COLO668 (cell line): ENCODE measurements at regions not wholly inside any gene's neighbourhood (a gene's known extent, or its start where the extent isn't known, plus 50 kb on each side); places are given as distances from the start of the nearest gene placed in this dataset.

Source experiments
- DNase-seq: peaks from one replicate; lab custom pipeline; 2025; ENCODE audit not compliant: unreplicated experiment; lab: John Stamatoyannopoulos, UW

DNA sequence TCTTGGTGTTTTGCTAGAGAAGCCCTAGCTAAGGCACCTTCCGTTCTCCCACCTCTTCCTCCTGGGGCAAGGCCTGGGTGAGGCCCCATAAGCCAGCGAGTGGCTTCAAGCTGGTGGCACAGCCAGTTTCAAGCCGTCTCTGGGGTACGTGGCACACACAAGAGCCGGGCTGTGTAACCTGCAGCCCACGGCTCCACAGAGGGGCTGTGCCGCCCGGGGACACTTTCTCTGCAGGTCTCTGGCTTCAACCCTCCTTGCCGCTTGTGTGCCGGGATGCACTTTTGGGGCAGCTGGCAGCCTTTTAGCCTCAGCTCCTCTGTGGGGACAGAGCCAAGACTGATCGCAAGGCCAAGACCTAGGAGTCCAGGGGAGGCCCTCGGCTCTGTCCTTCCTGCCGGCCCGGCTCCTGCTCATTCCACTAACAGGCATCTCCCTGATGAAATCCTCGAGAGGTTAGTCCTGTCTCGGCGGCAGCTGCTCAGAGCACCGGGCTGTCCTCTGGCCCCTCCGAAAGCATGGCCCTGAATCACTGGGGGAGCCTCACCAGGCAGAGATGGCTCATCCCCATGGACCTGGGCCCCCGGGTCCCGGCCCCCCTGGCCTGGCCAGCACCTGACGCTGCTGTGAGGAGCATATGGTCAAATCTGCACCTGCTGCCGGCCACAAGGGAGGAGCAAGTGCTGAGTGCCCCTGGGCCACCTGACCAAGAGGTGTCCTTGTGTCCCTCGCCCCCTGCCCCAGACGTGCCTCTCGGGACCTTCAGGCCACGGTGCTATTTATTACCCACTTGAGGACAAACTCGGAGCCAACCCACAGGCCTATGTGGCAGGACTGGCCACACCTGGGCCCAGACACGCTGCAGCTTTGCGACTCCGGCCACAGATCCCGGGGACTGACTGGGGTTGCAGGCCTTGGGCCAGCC is 98.5 kb downstream of the METRNL start:
- no peak for DNase-seq

DNA sequence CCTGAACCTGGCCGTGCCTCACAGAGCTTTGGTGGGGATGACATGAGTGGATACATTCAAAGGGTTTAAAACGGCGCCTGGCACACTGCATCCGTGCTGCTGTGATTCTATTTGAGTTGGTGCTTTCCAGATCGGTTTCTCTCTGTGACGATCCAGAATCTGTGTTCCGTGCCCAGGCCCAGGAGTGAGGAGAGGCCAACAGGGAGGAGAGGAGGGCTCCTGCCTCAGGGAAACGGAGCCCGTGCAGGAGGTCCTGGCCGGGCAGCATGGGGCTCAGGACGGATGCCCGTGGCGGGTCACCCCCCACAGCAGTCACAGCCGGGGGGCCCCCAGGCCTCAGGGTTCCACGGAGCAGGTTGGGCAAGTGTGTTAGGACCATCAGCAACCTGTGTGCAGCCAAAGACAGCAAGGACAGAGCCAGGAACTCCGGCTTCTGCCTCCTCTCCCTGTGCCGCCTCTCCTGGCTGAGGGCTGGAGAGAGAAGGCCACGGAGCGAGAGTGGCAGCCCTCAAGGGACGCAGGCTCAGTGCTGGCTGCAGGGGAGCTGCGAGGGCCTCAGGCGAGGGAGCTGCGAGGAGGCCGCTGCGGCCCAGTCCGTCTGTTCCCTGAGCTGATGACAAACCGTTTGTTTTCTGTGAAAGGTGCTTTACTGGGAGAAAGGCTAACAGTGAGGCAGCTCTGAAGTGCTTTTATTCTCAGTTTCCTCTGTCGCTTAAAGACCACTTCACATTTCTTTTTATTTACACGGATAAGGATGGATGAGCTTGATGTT is 99.3 kb downstream of the METRNL start:
- DNase-seq, result peak; percentile 40

DNA sequence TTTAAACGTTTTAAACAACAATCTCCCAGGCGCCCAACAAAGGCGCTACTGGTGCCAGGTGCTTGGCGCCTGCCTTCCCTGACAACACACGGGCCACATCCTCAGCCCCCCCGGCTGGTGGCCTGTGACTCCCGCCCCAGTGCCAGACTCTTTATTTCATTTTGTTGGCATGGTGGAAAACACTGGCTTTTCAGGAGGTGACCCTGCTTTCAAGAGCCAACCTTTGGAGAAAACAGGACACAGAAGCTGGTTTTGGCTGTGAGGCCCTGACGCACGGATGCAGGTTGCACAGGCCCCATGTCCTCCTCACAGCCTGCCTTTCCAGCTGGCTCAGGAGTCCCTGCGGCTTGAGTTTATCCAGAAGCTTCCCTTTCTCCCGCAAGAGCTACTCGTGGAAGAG is 100.0 kb downstream of the METRNL start:
- DNase-seq, result peak; percentile 30

DNA sequence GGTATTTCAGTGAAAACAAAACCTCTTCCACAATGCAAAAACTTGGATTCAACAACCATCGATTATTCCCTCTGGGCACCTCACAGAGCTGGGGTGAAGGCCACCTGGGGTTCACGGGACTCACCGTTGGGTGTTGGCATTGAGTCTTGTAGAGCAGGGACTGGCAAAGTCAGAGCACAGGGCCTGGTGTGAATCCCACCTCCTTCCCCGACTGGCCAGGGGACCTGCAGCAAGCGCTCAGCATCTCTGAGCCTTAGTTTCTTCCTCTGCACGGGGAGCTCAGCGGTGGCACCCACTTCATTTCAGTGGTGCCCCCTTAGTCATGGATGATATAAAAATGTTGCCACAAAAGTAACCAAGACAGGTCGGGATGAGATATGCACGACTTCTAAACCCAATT is 100.4 kb downstream of the METRNL start:
- no peak for DNase-seq

DNA sequence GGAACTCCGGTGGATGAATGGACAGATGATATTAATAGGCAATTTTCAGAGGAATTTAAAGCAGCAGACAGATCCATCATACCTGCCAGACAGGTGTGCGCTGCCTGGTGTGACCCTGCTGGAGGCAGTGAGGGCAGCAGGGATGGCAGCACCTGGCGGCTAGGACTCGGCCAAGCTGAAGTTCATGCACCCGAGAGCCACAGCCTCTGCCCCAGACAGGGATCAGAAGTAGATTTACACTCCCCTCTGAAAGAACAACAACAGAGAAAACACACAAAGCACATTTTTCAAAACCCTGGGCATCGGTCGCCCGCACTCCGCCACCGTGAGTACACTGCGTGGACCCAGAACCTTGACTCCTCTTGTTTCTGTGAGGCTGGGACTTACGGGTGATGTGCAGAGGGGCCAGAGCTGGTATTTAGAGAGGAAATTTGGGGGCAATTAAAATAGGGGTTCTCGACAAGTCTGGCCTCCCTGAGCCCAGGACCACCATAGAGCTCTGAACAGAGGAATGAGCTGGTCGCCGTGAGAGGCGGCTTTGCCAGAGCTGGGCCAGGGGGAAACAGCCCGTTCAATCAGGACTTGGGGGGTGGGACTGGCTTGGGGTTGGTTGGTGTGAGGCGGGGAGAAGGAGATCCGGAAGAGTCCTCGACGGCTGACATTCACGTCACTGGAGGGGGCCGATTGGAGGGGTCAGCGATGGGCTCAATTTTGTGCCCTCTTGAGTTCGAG is 101.0 kb downstream of the METRNL start:
- no peak for DNase-seq

DNA sequence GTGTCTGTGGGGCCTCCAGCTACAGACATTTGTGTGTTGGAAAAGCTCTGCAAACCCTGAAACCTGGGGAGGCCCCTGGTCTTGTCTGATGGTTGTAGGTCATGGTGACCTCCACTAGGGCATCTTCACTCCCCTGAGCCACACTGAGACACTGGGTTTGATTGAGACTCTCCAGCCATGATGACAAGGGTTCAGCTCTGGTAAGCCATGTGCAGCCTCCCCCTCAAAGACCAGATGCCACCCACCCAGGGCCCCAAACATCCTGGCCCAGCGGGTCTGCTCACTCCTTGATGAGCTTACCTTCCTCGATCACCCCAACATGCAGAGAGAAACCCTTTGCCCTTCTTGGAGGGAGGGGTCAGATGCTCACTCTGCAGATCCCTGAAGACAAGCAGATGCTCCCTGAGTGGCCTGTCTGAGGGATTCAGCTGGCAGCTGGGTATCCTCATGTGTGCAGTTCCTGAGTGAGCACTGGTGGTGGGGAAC is 101.6 kb downstream of the METRNL start:
- no peak for DNase-seq

DNA sequence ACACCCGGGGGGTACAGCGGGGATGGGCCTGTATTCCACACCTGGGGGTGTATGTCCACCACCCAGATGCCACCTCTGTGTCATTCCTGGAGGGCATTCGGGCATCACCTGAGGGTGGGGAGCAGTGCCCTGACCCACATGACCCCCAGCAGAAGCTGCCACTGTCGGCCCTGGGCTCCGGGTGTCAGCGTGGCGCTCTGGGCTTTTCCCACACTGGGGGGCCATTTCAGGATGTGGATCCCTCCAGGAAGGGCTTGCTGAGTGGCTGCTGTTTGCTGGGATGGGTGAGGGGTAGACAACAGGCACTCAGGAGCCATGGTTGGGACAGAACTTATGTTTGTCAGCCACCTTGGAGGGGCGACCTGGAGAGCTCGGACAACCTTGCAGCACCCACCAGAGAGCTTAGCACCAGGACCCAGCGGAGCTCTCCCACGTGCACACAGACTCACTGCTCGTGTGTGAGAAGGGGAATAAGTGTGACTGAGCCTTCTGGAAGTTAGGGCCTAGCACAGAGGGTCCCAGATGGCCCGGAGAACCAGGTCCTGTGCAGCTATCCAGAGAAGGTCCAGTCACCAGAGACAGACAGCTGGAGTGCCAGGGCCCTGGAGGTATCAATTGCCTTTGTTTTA is 102.7 kb downstream of the METRNL start:
- DNase-seq, result no peak

DNA sequence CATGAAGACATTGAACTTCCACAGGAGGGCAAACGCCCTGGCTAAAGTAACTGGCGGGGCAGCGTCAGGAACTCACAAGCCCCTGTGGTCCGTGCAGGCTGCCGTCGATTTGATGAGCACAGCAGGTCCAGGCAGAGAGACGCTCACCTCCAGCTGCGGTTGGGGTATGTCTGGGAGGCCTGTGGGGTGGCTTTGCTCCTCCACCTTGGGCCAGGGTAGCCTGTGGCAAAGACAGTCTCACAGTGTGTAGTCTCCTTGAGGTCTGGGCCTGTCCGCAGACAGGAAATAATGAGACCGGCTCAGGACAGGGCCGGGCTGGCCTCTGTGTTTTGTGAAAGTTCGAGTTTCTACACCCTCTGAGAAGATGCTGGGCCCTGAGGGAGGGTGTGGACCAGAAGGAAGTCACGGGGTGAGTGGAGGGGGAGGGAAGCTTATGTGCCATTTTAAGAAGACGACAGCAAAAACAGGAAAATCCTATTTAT is 103.3 kb downstream of the METRNL start:
- DNase-seq, result no peak

DNA sequence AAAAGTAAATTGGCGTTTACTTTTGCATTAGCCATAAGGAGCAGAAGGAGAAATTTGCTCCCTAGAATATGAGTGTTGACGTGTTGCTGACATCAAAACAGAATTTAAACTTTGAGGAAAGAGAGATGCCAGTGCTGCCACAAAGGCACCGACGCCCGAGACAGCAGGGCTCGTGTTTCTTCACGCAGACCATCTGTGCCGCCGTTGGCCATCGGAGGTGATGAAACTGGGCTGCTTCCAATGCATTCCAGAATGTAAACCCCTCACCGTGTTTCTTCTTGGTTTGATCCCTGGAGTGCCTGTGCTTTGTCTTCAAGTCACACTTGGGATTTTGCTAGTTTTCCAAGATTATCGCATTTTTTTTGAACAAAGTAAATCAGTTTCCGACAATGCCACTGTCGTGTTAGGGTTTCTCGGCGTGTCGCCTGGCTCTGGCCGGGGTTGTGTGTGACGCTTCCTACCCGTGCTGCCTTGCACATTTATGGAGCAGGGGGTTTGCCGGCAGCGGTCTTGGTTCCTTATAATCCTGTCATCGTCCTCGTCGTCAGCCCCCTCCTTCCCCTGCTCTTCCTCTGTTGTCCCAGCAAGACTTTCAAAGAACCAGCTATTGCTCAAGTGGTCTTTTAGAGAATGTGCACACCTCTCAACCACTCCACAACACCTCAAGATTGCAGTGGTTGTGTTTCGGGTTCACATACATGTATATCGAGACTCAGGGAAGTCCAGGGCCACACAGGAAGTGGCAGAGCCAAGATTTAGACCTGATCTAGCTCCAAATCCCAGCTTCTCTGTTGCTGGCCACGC is 103.9 kb downstream of the METRNL start:
- DNase-seq, result no peak

DNA sequence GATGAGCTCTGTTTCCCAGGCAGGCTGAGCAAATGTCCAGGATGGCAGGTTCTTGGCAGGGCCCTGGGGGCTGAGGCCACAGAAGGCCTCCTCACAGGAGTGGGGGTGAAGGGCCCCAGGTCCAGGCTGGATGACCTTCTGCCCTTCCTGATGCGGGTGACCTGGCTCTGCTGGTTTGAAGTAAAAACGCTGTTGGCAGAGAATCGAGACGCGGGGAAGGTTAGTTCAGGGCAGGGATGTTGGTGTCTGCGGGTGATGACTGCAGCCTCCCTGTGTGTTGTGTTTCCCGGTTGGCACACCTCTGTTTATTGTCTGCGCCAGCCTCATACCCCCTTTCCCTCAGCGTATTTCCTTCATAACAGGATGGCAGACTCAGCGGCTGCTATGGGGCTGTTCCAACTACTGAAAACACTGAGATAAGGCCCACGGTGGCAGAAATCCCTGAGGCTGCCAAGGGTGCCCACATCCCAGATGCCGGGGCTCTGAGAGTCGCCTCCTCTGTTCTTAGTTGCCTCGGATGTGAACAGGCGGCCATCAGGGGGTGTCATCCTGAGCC is 104.6 kb downstream of the METRNL start:
- DNase-seq, result no peak

DNA sequence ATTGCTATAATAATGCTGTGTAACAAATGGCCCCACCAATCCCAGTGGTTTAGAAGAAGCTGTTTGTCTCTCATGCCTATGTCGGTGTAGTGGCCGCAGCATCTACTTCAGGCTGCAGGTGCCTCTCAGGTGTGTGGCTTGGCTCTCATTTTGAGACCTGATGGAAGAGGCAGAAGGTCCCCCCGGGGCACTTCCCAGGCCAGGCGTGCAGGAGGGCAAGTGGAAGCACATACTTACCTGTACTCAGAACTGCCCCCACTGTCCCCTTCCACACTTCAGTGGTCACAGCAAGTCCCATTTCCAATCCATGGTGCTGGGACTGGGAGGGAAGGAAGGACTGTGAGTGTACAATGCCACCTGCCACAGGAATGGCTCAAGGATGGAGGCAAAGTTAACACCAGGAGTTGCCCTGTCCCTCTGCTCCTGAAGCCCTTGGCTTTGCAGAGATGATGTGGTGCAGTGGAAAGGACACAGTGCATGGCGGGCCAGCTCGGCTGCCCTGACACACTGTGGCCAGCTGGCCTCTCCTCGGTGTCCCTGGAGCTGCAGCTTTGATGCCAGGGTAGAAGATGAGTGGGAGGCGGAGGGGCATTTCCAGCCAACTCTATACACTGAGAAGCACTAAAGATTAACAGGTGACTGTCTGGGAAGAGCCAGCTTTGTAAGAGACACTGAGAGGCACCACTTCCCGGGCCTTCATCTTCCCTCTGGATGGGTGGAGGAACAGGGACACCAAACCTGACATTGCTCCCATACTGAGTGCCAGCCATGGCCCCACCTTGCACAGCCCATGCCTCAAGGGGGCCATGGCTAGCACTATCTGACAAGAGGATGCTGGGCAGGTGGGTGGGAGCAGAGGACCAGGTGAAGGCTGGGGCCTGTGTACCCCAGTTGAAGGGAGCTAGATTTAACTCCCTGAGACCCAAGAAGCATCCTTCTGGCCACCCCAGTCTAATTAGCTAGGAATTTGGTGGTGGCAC is 105.9 kb downstream of the METRNL start:
- DNase-seq, result no peak

DNA sequence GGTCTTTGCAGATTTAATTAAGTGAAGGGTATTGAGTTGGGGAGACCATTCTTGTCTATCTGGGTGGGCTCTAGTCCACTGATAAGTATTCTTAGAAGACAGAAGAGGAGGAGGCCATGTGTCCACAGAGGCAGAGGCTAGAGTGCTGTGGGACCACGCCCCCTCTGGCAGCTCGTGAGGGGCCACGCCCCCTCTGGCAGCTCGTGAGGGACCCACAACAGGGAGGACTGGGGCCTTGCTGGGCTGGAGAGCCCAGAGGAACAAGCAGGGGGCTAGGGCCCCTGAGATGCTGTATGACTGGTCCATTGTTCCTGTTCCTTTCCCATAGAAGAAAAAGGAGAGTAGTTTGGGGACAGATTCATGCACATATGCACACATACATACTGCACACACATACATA is 106.8 kb downstream of the METRNL start:
- DNase-seq, result no peak

DNA sequence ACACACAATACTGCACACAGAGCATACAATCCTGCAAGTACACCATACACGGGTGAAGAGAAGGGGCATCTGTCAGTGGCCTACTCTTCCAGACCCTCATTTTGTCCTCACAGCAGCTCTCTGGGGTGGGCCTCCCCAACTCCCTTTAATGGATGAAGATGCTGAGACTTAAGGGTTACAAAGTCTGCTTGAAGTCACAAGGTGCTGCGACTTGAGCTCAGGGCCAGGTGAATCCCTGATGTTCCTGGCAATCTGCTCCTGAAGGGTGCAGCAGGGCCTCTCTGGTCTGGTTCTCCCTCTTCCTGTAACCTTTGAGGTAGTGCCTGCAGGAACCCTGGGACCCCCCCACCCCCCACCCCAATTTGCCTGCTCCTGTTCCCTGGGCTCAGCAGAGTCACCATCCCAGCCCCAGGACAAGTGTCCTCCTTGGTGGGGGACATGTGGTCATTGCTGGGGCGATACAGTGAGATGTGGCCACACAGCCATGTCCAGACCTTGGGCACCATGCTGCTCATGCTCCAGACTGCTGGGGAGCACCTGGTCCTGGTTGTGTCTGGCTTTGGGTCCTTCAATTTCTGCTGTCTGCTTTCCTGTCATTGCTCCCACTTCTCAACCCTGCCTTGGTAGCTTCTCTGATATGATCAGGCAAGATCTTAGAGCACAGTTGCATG is 107.5 kb downstream of the METRNL start:
- no peak for DNase-seq

DNA sequence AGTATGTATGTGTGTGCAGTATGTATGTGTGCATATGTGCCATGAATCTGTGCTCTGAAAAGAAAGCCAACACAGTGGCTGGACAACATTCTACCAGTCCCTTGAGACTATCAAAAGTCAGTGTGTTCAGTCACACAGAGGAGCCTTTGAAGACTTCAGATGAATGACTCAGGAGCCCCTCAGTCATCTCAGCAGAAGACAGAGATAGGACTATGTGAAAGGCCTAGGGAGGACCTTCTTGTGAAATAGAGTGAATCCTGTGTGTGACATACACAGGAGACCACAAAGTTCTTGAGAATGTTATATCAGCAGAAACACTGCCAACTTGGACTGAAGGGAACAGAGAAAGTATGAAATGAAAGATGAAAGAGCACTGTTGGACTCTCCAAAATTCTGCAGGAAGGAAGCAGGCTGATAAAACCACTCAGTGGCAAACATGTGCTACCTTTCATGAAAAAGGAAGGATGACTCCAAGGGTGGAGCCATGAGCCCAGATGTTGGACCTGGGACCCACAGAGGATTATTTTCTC is 108.4 kb downstream of the METRNL start:
- DNase-seq, result no peak

DNA sequence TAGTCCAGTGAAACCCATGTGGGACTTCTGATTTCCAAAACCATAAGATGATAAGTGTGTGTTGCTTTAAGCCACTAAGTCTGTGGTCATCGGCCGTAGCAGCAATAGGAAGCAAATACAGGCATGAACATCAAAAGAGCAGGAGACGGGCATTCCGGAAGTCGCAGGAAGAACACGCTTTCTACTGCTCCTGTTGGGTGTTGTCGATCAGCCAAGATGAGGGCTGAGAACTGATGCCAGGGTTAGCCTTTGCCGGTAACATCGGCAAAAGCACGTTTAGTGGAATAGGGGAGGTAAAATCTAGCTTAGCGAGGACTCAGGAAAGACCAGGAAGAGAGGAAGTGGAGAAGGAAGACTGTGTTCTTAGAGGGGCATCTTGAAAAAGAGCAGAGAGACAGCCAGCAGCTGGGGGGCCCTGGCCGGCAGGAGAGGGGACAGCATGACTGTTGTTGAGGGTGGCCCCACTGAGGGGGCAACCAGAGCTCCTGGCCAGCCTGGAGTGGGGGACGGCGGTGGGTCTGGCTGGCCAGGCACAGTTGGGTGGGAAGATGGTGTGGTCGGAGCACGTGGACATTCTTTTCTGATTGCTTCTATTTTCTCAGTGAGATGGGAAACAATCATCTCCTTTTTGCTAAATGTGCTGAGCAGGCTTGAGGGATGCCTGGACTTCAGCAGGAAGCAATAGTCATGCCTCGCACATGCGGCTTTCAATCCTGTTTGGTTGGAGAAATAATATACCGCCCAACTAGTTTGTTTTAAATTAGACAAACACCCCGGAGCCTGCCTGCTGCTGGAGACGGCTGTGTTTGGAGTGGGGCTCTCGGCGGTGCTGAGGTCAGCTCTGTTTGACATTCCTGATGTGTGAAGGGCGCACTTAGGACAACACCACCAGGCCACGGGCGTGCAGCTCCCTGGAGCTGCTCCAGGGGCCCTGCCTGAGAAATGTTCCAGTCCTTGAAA is 109.9 kb downstream of the METRNL start:
- DNase-seq, result peak; percentile 7

DNA sequence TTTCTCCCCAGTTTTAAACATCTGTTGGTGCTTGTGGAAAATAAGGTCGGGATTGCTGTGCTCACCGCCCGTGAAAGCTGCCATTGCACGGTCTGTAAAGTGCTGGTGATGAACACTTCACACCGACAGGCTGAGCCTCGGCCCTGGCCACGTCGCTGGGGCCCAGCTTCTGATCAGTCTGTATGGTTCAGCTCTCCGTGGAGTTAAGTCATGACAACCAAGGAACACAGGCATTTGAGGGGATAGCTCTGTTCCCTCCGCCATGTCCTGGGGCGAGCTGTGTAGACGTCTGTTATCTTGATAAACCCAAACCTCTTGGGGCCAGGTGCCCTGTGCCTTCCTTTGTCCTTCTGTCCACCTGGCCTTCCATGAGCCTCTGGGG is 110.6 kb downstream of the METRNL start:
- no peak for DNase-seq
